OCI-LY3 (cell line): ENCODE measurements at regions not wholly inside any gene's neighbourhood (a gene's known extent, or its start where the extent isn't known, plus 50 kb on each side); places are given as distances from the start of the nearest gene placed in this dataset.

ENCODE experiments used
- H2AFZ ChIP-seq: fragments of 200-600, 300-600 bp; shearing (Covaris generic); 2 replicates; pipeline ENCODE4 v1.6.0; 2014; ENCODE audit warnings: antibody characterized with exemption, low read depth, low read length
- H3K27ac ChIP-seq: fragments of 200-600, 300-600 bp; sonication (generic); 2 replicates; pipeline ENCODE4 v1.5.1; 2014; ENCODE audit warnings: mild to moderate bottlenecking, low read length, moderate library complexity, mixed read lengths
- H3K27me3 ChIP-seq: fragments of 200-600, 300-600 bp; sonication (generic); 2 replicates; pipeline ENCODE4 v1.6.1; 2014; ENCODE audit warnings: low read depth, low read length, mixed read lengths
- H3K36me3 ChIP-seq: fragments of 200-600, 300-600 bp; sonication (generic); replicated peaks from 2 replicates; pipeline ENCODE3; 2014; ENCODE audit warnings: low read depth, low read length, mixed read lengths
- H3K4me1 ChIP-seq: fragments of 300-600, 200-600 bp; sonication (generic); 2 replicates; pipeline ENCODE4 v1.6.1; 2014; ENCODE audit warnings: low read length, mixed read lengths
- H3K4me2 ChIP-seq: fragments of 200-600, 300-600 bp; sonication (generic); 2 replicates; pipeline ENCODE4 v1.6.1; 2014; ENCODE audit warnings: low read length, mixed read lengths
- H3K4me3 ChIP-seq: fragments of 300-600, 200-600 bp; sonication (generic); 2 replicates; pipeline ENCODE4 v1.5.1; 2014; ENCODE audit warnings: antibody characterized with exemption, mild to moderate bottlenecking, low read length, moderate library complexity
- H3K79me2 ChIP-seq: fragments of 300-600, 200-600 bp; shearing (Covaris generic); 2 replicates; pipeline ENCODE4 v1.6.1; 2014; ENCODE audit warnings: mild to moderate bottlenecking, low read length, mixed read lengths
- H3K9ac ChIP-seq: fragments of 300-600, 200-600 bp; shearing (Covaris generic); 2 replicates; pipeline ENCODE4 v1.6.0; 2014; ENCODE audit warnings: mild to moderate bottlenecking, low read length, moderate library complexity
- H3K9me3 ChIP-seq: fragments of 200-600, 300-600 bp; shearing (Covaris generic); 2 replicates; pipeline ENCODE4 v1.6.1; 2014; ENCODE audit warnings: low read length, mixed read lengths; ENCODE audit not compliant: insufficient read depth
- H4K20me1 ChIP-seq: fragments of 200-600, 300-600 bp; sonication (generic); 2 replicates; pipeline ENCODE4 v1.6.1; 2016; ENCODE audit warnings: low read length, mixed read lengths; ENCODE audit not compliant: insufficient read depth
- CTCF ChIP-seq: fragments of 200-600, 300-600 bp; sonication (generic); IDR thresholded peaks from 2 replicates; pipeline ENCODE4 v1.5.1; 2014; ENCODE audit warnings: antibody characterized with exemption, low read length, low read depth
- EZH2phosphoT487 ChIP-seq: fragments of 200-600 bp; shearing (Covaris generic); IDR thresholded peaks from 2 replicates; pipeline ENCODE4 v1.6.1; 2018; ENCODE audit warnings: antibody characterized with exemption, mixed run types, low read depth

- Histone ChIP-seq H3K4me2 (peak overlapping the region; percentile 55), H3K36me3 (no peaks in the 10 kb centered on the region), H3K27ac (no peak overlapping the region), H3K9ac (no peak overlapping the region), H3K27me3 (no peaks in the 10 kb centered on the region), H3K4me3 (no peak overlapping the region), H4K20me1 (no peaks in the 10 kb centered on the region), H3K9me3 (no peaks in the 10 kb centered on the region), H3K4me1 (peaks cover 22% of the 10 kb centered on the region), H3K79me2 (no peaks in the 10 kb centered on the region), H2AFZ (0 out of 2 replicates have a peak overlapping the region, but pooled peaks have one; percentile 26)
- TF ChIP-seq CTCF: no peak
- TF ChIP-seq EZH2phosphoT487: no peak
Measured at GRCh38 chr11:81070948-81071347, 1630.1 kb upstream of the TENM4 start.

- no peak overlapping the region for H3K4me2 ChIP-seq
- no peaks in the 10 kb centered on the region for H3K79me2 ChIP-seq
- H2AFZ ChIP-seq: 0 out of 2 replicates have a peak overlapping the region, but pooled peaks have one; percentile 1
- H3K27ac ChIP-seq: no peak overlapping the region
- H3K9me3 ChIP-seq: no peaks in the 10 kb centered on the region
- no peaks in the 10 kb centered on the region for H3K36me3 ChIP-seq
- H4K20me1 ChIP-seq: no peaks in the 10 kb centered on the region
- H3K27me3 ChIP-seq: no peaks in the 10 kb centered on the region
- no peak overlapping the region for H3K9ac ChIP-seq
- no peak overlapping the region for H3K4me3 ChIP-seq
- TF ChIP-seq EZH2phosphoT487: no peak
- TF ChIP-seq CTCF: no peak
- H3K4me1 ChIP-seq: no peaks in the 10 kb centered on the region
Measured at GRCh38 chr11:81059356-81059755, 1618.5 kb upstream of the TENM4 start.

GRCh38 chr11:81052344-81053158 is 1611.7 kb upstream of the TENM4 start:
- Histone ChIP-seq H3K9ac (no peak overlapping the region), H3K4me3 (no peak overlapping the region), H3K27ac (no peak overlapping the region), H3K4me1 (no peaks in the 10 kb centered on the region), H3K79me2 (no peaks in the 10 kb centered on the region), H3K4me2 (no peak overlapping the region), H2AFZ (no peak overlapping the region), H3K9me3 (no peaks in the 10 kb centered on the region), H4K20me1 (no peaks in the 10 kb centered on the region), H3K27me3 (no peaks in the 10 kb centered on the region), H3K36me3 (no peaks in the 10 kb centered on the region)
- TF ChIP-seq CTCF (no peak), EZH2phosphoT487 (no peak)

- H3K27ac ChIP-seq: no peak overlapping the region
- H3K27me3 ChIP-seq: no peaks in the 10 kb centered on the region
- no peak overlapping the region for H2AFZ ChIP-seq
- H3K4me2 ChIP-seq: no peak overlapping the region
- H3K4me3 ChIP-seq: no peak overlapping the region
- no peaks in the 10 kb centered on the region for H4K20me1 ChIP-seq
- H3K36me3 ChIP-seq: no peaks in the 10 kb centered on the region
- no peak for TF ChIP-seq CTCF
- no peak for TF ChIP-seq EZH2phosphoT487
- no peak overlapping the region for H3K9ac ChIP-seq
- H3K4me1 ChIP-seq: no peaks in the 10 kb centered on the region
- no peaks in the 10 kb centered on the region for H3K79me2 ChIP-seq
- no peaks in the 10 kb centered on the region for H3K9me3 ChIP-seq
Measured at GRCh38 chr11:81039916-81040524, 1599.2 kb upstream of the TENM4 start.
